K562 (cell line): ENCODE measurements at regions not wholly inside any gene's neighbourhood (a gene's known extent, or its start where the extent isn't known, plus 50 kb on each side); places are given as distances from the start of the nearest gene placed in this dataset.

Experiments
- ATAC-seq: fragments of 200-7000 bp; cut with Tn5 transposase; 3 replicates; pipeline ENCODE4 v1.9.1; 2020; ENCODE audit warnings: moderate library complexity
- BruUV-seq: library from RNA; stranded (reverse); fragments of 400-500 nt; replicated peaks from 2 replicates; lab custom pipeline; 2021; lab: Mats Ljungman, UMichigan
- CTCF ChIA-PET: fragments of 300-600 bp; formaldehyde crosslinking; extraction: SDS; loops from one replicate; lab custom pipeline; 2021; ENCODE audit warnings: low intra/inter-chr PET ratio; lab: Yijun Ruan, JAX
- POLR2A ChIA-PET: fragments of 300-600, 350-650 bp; sonication (Branson Sonifier 250); formaldehyde crosslinking; extraction: SDS; loops from one replicate; lab custom pipeline; 2021; ENCODE audit warnings: antibody characterized with exemption, inconsistent platforms; lab: Yijun Ruan, JAX
- DNase-seq, 4 experiments: peaks; one replicate each; pipeline versions ENCODE4 v3.0.0 to v3.0.0-alpha.2; 2011 to 2018; ENCODE audit warnings: low spot score in 3 of 4, mixed read lengths in 3 of 4; ENCODE audit errors: extremely low read depth in 1 of 4
- FAIRE-seq: peaks from 2 replicates; lab custom pipeline; 2011; peaks lifted over from hg19 to GRCh38; lab: Jason Lieb, UNC
- H2AFZ ChIP-seq: 2 replicates; pipeline ENCODE4 v1.6.0; 2011; ENCODE audit warnings: low read depth, low read length, control low read depth, inconsistent platforms
- H3K27ac ChIP-seq: fragments of 200-600 bp; 3 replicates; pipeline ENCODE4 v1.8.0; 2011; ENCODE audit warnings: low read depth, mild to moderate bottlenecking, control low read depth, inconsistent platforms, low read length, moderate library complexity, mixed read lengths; ENCODE audit errors: extremely low read depth
- H3K27me3 ChIP-seq, 2 experiments: fragments of 300-600 bp in 1 of 2; 2 replicates in 1 of 2; 3 replicates in 1 of 2; pipeline versions ENCODE4 v1.6.0 to v1.8.0; 2011; ENCODE audit warnings: inconsistent platforms in 2 of 2, low read length in 2 of 2, mild to moderate bottlenecking in 1 of 2, mixed read lengths in 1 of 2, moderate library complexity in 1 of 2; ENCODE audit not compliant: control insufficient read depth in 2 of 2, insufficient read depth in 2 of 2
- H3K36me3 ChIP-seq: fragments of 300-600 bp; 3 replicates; pipeline ENCODE4 v1.8.0; 2011; ENCODE audit warnings: mild to moderate bottlenecking, low read length, inconsistent platforms; ENCODE audit not compliant: control insufficient read depth, insufficient read depth
- H3K4me1 ChIP-seq, 2 experiments: fragments of 200-600 bp in 1 of 2; replicated peaks in 1 of 2; 2 replicates in 1 of 2; 3 replicates in 1 of 2; pipeline versions ENCODE4 v1.5.1 to v1.8.0; 2011; ENCODE audit warnings: inconsistent platforms in 2 of 2, low read length in 2 of 2, mild to moderate bottlenecking in 1 of 2, mixed read lengths in 1 of 2, moderate library complexity in 1 of 2; ENCODE audit not compliant: control insufficient read depth in 2 of 2, insufficient read depth in 2 of 2
- H3K4me2 ChIP-seq: 2 replicates; pipeline ENCODE4 v1.6.1; 2011; ENCODE audit warnings: low read length, control low read depth, inconsistent platforms, mixed read lengths; ENCODE audit not compliant: insufficient read depth
- H3K4me3 ChIP-seq: fragments of 200-600 bp; sonication (generic), shearing (Covaris generic); 2 replicates; pipeline ENCODE4 v1.5.1; 2016; ENCODE audit warnings: control low read depth, inconsistent platforms
- H3K79me2 ChIP-seq: fragments of 200-600 bp; 3 replicates; pipeline ENCODE4 v1.8.0; 2011; ENCODE audit warnings: low read length, inconsistent platforms; ENCODE audit not compliant: control insufficient read depth, insufficient read depth
- H3K9ac ChIP-seq, 2 experiments: 2 replicates each; pipeline versions ENCODE4 v1.6.0 to v1.6.1; 2011; ENCODE audit warnings: low read depth in 2 of 2, low read length in 2 of 2, control low read depth in 1 of 2, inconsistent platforms in 1 of 2, mild to moderate bottlenecking in 1 of 2, mixed read lengths in 1 of 2; ENCODE audit not compliant: insufficient read depth in 1 of 2
- H3K9me1 ChIP-seq: one replicate; pipeline ENCODE4 v1.6.0; 2011; ENCODE audit warnings: inconsistent platforms, mild to moderate bottlenecking, low read length, moderate library complexity; ENCODE audit not compliant: control insufficient read depth, insufficient read depth
- H3K9me3 ChIP-seq: replicated peaks from 2 replicates; pipeline ENCODE4 v1.5.1; 2011; ENCODE audit warnings: low read depth, low read length, inconsistent platforms; ENCODE audit not compliant: control insufficient read depth, insufficient read depth
- H4K20me1 ChIP-seq: replicated peaks from 2 replicates; pipeline ENCODE4 v1.6.1; 2011; ENCODE audit warnings: low read length, inconsistent platforms, mixed read lengths; ENCODE audit not compliant: control insufficient read depth, insufficient read depth
- CHD1 ChIP-seq: fragments of 200-600 bp; sonication (generic); IDR thresholded peaks from one replicate; pipeline ENCODE4 v1.6.1; 2012; ENCODE audit warnings: mild to moderate bottlenecking, moderate library complexity, low read length, inconsistent platforms
- DNMT1 ChIP-seq: fragments of 450-650 bp; IDR thresholded peaks from 2 replicates; pipeline ENCODE4 v1.6.1; 2016; ENCODE audit warnings: antibody characterized with exemption, mild to moderate bottlenecking
- KLF10 ChIP-seq: fragments of 250-450 bp; sonication (Bioruptor Pico); IDR thresholded peaks from 2 replicates; pipeline ENCODE4 v1.6.1; 2021; ENCODE audit warnings: matching md5 sums
- PKNOX1 ChIP-seq: fragments of 450-650 bp; IDR thresholded peaks from 2 replicates; pipeline ENCODE4 v1.6.1; 2016
- PML ChIP-seq: IDR thresholded peaks from 2 replicates; pipeline ENCODE4 v1.6.1; 2012; ENCODE audit warnings: low read length, inconsistent platforms
- PREB ChIP-seq: sonication (generic); formaldehyde crosslinking; IDR thresholded peaks from 2 replicates; pipeline ENCODE4 v1.8.1; 2023; ENCODE audit warnings: mild to moderate bottlenecking, missing genetic modification reagents
- SREBF1 ChIP-seq: fragments of 150-350 bp; IDR thresholded peaks from 2 replicates; pipeline ENCODE4 v1.6.1; 2014; ENCODE audit warnings: antibody characterized with exemption, low read depth, low read length, borderline replicate concordance
- XRCC4 ChIP-seq: IDR thresholded peaks from one replicate; pipeline ENCODE4 v1.6.1; 2011; ENCODE audit not compliant: insufficient read depth, insufficient read length; ENCODE audit errors: extremely low read depth
- ZNF124 ChIP-seq: sonication (generic); formaldehyde crosslinking; IDR thresholded peaks from 2 replicates; pipeline ENCODE4 v1.8.1; 2022; ENCODE audit warnings: missing genetic modification reagents
- ZZZ3 ChIP-seq: fragments of 450-650 bp; IDR thresholded peaks from 2 replicates; pipeline ENCODE4 v1.6.1; 2016; ENCODE audit warnings: antibody characterized with exemption, mild to moderate bottlenecking, moderate library complexity
- WGBS: fragments of 100-300 bp; shearing (Covaris generic); methylation state at CpG from one replicate; pipeline ENCODE4 v1.1.6; 2016; ENCODE audit warnings: low coverage, mixed read lengths; ENCODE audit not compliant: insufficient coverage; ENCODE audit errors: missing lambda C conversion rate; 5-methylcytosine and 5-hydroxymethylcytosine counted together
- in situ Hi-C: fragments of 300-500 bp; cut with MboI; formaldehyde crosslinking; loops from 4 replicates; pipeline ENCODE4 v1.15.0; 2018; ENCODE audit warnings: inconsistent platforms, mixed read lengths
- intact Hi-C: fragments of 100-400 bp; cut with micrococcal nuclease; formaldehyde crosslinking; loops from 2 replicates; pipeline ENCODE4 v1.14.2; 2022

- no peak for FAIRE-seq
Observed at GRCh38 chr4:59570860-59571476, 1629.2 kb upstream of the ADGRL3 start.

GRCh38 chr4:59571805-59572430, 1628.2 kb upstream of the ADGRL3 start:
- H4K20me1 ChIP-seq = no peaks in the 10 kb centered on the region
- no peak overlapping the region for H3K4me2 ChIP-seq
- FAIRE-seq (no peak), ATAC-seq (no peak), DNase-seq (no peak)
- WGBS = 0% methylated on average over 9 of the region's 9 CpGs
- CTCF ChIA-PET = no interaction called here
- no peaks in the 10 kb centered on the region for H3K4me1 ChIP-seq
- no peak overlapping the region for H2AFZ ChIP-seq
- H3K9me1 ChIP-seq = no peaks in the 10 kb centered on the region
- no peaks in the 10 kb centered on the region for H3K79me2 ChIP-seq
- H3K36me3 ChIP-seq = no peaks in the 10 kb centered on the region
- no peak overlapping the region for H3K9ac ChIP-seq
- H3K9me3 ChIP-seq = no peaks in the 10 kb centered on the region
- no TSS peak for BruUV-seq
- TF ChIP-seq CHD1 (no peak), KLF10 (CRISPR knock-in tag) (no peak), PKNOX1 (no peak), XRCC4 (no peak), PREB (CRISPR knock-in tag) (no peak), DNMT1 (no peak), ZZZ3 (no peak), PML (no peak), SREBF1 (no peak)
- H3K27ac ChIP-seq = no peak overlapping the region
- intact Hi-C loops (no loop called here), in situ Hi-C loops (no loop called here)
- H3K4me3 ChIP-seq = no peak overlapping the region
- POLR2A ChIA-PET = no interaction called here
- H3K27me3 ChIP-seq = no peaks in the 10 kb centered on the region

More at GRCh38 chr4:59570860-59571476, 1629.2 kb upstream of the ADGRL3 start:
- Histone ChIP-seq H3K4me1 (no peaks in the 10 kb centered on the region), H3K79me2 (no peaks in the 10 kb centered on the region), H3K9ac (no peak overlapping the region), H3K4me2 (no peak overlapping the region), H3K36me3 (no peaks in the 10 kb centered on the region), H3K27me3 (no peaks in the 10 kb centered on the region), H4K20me1 (no peaks in the 10 kb centered on the region), H3K4me3 (no peak overlapping the region), H3K9me1 (no peaks in the 10 kb centered on the region), H3K9me3 (no peaks in the 10 kb centered on the region), H2AFZ (no peak overlapping the region), H3K27ac (no peak overlapping the region)
- WGBS = 0% methylated on average over 2 of the region's 2 CpGs
- ChIA-PET CTCF (no interaction called here), POLR2A (no interaction called here)
- intact Hi-C loops = no loop called here
- DNase-seq (no peak), ATAC-seq (no peak)
- in situ Hi-C loops = no loop called here
- no peak for TF ChIP-seq ZNF124 (CRISPR knock-in tag)
- no TSS peak for BruUV-seq
